NOMO-1 (cell line): ENCODE measurements at regions not wholly inside any gene's neighbourhood (a gene's known extent, or its start where the extent isn't known, plus 50 kb on each side); places are given as distances from the start of the nearest gene placed in this dataset.

Experiments used
- DNase-seq, 2 experiments: peaks; one replicate each; lab custom pipeline; 2025; ENCODE audit not compliant: unreplicated experiment in 2 of 2; lab: John Stamatoyannopoulos, UW

DNA sequence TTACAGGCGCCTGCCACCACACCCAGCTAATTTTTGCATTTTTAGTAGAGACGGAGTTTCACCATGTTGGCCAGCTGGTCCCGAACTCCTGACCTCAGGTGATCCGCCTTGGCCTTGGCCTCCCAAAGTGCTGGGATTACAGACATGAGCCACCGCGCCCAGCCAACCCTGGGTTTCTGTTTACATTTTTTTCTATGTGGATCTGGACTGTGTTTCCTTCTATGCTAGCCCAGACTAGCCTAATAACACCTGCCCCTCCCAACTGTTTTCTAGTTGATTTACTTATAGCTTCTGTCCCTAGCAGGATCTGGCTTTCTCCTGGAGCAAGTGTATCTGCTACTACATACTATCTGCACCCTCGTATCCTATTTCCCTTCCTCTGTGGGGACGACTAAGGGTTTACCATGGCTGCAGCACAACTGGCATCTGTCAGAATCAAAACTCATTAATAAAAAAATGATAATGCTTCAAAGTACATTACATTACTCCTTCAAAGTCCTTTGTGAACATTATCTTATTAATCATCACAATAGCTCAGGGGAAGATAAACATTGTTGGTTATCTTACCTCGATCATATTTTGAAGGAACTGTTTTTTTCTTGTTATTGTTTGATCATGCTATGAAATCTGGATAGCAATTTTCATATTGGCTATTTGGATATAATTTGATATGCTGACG lies 228.3 kb downstream of the KLF5 start:
- no peak for DNase-seq

DNA sequence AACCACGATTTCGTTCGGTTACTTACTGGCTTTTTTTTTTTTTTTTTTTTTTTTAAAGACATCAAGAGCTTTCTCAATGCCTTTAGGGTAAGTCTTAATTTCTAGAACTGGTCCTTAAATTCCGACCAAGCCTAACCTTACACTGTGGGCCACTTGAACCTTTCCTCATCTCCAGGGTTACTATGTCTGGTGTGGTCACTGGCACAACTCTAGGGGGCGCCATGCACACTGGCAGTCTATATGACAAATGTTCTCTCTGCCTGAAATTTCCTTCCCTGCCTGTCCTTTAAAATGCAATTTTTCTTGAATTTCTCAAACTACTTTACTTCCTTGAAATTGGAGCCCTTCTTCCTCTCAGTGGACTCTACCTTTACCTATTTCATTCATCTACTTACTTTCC lies 227.4 kb downstream of the KLF5 start:
- DNase-seq = no peak

DNA sequence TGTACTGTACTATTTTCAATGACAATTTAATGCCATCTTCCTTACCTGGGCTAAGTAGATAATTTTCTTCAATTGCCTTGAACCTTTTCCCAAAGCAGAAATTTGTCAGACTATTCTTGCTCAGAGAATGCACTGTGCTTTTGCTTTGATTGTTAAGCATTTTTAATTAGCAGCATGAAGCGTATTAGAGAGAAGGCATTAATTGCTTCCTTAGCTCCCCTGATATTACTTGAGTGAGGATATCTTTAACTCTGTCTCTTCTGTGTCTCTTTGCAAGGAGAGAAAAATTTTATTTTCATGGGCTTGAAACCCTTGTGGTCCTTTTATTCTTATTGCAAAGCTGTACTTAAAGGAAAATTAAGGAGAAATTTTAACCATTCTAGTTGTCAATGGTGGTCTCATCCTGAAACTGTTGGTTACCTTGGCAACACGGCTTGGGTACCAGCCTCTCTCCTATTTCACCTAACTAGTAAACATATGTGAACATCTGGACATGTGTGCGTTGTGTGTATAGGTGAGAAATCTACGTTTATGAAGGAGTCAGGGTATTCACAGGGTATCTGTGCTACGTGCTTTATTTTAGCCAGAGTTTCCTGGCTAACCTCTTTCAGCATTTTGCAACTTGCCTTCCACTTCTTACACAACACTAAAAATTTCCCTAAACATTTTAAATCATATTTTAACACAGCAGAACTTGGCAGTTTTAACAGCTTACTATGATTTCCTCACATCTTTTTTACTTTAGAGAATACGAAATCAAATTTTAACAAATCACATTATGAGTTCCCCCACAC lies 225.5 kb downstream of the KLF5 start:
- DNase-seq = no peak

DNA sequence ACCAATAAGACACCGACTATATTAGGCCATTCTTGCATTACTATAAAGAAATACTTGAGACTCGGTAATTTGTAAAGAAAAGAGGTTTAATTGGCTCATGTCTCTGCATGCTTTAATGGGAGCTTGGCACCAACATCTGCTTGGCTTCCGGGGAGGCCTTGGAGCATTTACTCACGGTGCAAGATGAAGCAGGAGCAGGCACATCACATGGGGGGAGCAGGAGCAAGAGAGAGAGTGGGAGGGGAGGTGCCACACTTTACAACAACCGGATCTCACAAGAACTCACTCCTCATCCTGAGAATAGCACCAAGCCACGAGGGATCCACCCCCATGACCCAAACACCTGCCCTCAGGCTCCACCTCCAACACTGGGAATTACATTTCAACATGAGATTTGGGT lies 224.8 kb downstream of the KLF5 start:
- DNase-seq = no peak

DNA sequence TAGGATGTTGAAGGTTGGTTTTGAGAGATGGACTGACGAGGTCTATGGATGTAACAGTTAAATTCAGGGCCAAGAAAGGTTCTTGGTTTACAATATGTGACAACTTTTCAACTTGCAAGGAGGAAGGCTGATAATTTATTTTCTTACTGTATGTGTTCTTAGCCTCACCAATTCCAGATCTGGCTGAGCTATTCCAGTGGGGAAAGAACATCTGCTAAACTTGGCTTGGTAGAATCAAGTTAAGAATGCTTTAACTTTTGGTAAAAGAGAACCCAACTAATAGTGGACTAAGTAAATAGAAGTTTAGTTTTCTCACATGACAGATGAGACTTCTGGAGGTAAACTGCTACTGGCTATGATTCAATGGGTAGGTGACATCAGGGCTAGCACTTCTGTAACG lies 222.9 kb downstream of the KLF5 start:
- DNase-seq = no peak

DNA sequence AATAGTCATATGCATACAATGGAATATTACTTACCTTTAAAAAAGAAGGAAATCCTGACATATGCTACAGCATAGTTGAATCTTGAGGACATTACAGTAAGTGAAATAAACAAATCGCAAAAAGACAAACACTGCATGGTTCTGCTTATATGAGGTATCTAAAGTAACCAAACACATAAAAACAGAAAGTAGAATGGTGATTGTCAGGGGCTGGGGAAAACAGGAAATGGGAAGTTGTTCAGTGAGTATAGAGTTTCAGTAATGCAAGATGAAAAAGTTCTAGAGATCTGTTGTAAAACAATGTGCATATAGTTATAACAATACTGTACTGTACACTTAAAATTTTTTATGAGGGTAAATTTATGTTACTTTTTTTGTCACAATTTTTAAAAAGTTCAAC lies 219.4 kb downstream of the KLF5 start:
- no peak for DNase-seq

DNA sequence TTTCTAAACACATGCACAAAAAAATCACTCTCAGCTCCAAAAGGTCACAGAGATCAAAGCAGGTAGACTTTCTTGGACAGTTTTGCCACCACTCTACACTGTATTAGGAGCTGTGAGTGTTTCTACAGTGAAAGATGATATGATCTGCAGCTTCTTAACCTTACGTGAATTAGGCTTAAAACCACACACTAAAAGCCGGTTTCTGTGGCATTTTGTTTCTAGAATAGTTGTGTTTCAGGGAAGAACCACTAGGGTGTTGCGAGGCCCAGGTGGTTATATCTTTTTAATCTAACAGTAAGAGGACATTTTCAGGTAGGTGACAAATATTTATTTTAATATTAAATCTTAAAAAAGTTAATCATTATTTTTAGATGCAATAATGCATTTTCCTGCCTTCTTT lies 216.4 kb downstream of the KLF5 start:
- DNase-seq = no peak

DNA sequence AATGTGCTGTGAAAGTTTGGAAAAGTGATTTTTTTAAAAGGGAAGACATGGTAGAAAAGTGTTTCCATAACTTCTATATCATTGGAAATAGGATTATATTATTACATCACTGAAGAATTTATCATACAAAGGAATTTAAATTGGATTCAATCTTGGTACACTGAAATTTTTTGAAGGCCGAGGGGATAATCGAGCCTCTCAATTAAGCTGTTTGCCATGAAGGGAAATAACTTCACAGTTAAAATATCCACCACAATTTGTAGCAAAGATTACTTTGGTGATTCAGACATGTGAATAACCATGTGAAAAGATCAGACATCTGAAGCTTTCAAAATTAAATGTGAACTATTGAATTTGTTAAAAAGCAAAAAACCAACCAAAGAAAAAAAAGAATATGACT lies 215.3 kb downstream of the KLF5 start:
- DNase-seq = no peak

DNA sequence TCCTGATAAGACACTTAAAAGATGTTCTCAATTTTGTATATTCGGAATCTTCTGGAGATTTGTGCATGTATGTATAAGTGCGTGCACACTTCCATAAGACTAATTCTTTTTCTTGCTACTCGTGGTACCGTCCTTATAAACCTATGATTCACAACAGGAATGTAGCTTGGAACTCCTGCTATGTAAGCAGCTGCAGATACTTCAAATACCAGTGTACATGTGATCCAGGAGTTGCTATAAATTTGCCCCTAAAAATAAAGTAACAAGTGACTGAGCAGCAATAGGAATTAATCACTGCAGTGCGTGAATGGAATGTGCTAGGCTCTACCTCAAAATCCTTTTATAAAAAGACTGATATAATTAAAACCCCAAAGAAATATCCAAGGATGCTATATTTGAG lies 214.9 kb downstream of the KLF5 start:
- no peak for DNase-seq

DNA sequence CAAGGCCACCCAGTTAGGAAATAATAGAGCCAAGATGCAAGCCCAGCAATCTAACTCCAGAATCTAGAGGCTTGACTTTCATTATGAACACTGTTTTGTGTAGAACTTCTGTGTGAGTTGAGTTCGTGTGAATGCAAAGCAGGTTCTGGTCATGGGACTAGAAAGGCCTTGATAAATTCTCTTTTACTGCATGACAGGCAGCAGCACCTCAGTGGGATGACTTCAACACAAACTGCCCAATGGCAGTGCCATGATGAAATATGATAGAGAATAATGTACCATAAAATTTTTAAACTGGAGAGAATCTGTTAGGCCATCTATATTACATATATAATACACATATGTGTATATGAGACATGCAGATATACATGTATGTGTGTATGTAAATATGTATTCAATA lies 214.5 kb downstream of the KLF5 start:
- DNase-seq = no peak

DNA sequence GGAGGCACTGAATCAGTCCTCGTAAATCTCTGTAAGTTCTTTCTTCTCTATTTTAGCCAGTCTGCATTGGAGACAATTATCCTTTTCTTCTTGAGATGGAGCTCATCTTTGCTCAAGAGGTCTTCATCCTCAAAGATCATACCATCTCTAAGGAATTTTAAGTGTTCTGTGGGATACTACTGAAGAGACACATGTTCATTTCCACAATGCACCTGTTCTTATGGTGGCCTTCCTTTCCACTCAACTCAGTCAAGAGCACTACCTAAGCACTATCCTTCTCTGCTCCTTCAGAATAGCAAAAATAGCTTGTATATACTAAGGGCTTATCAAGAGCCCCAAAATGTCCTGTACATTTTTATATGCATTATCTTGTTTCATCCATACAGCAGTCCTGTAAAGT lies 214.0 kb downstream of the KLF5 start:
- no peak for DNase-seq

DNA sequence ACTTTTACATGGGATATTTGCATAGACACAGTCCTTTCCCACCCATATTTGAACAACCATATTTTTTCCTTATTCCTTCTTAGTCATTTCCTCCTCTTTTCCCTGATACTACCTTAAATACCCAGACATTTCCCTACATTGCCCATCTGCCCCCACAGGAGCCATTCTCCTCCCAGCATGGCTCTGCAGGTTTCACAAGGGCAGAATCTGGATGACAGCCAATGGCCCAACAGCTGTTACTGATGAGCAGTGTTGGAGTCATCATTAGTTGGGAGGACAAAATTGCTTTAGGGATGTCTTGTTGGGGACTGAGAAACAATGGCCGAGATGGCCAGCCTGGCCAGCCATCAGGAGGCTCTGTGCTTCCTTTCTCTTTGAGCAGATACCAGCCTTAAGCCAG lies 209.5 kb downstream of the KLF5 start:
- DNase-seq = no peak

DNA sequence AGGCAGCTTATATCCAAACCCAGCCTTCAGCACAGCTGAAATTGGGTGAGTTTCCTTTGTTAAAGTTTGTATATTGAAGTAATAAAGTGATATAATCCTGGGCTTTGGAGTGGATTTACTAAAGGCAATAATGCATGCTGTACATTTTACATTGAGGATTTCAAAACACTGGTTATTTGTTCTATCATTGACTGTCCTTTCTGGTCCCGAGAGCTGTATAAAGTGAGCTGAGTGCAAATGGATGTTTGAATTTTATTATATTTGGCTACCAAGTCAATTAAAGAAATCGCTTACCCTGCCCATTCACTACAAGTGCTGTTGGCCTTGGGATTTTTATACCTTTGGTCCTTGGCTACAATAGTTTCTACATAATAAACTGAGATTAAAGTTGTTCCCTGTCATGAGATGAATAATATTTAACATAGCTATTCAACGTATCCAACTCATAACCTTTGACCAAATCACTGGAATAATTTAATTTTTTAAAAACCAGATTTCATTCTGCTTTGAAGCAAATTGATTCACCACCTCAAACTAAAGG lies 207.9 kb downstream of the KLF5 start:
- no peak for DNase-seq

DNA sequence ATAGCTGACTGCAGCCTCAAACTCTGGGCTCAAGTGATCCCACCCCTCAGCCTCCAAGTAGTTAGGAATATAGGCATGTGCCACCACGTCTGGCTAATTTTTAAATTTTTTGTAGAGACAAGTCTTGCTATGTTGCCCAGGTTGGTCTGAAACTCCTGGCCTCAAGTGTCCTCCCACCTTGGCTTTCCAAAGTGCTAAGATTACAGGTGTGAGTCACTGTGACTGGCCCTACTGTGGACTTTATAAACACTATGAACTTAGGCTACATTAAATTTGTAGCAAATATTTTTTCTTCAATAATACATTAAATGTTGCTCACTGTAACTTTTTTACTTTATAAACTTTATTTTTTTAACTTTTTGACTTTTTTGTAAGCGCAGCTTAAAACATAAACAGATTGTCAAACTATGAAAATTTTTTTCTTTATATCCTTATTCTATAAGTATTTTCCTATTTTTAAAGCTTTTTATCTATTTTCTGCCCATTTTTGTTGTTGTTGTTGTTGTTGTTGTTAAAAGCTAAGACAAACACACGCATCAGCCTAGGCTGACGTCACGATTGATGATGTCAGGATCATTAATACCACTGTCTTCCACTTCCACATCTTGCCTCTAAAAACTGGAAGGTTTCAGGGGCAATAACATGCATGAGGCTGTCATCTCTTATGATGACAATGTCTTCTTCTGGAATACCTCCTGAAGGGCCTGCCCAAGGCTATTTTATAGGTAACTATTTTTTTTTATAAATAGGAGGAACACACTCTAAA lies 204.2 kb downstream of the KLF5 start:
- no peak for DNase-seq

DNA sequence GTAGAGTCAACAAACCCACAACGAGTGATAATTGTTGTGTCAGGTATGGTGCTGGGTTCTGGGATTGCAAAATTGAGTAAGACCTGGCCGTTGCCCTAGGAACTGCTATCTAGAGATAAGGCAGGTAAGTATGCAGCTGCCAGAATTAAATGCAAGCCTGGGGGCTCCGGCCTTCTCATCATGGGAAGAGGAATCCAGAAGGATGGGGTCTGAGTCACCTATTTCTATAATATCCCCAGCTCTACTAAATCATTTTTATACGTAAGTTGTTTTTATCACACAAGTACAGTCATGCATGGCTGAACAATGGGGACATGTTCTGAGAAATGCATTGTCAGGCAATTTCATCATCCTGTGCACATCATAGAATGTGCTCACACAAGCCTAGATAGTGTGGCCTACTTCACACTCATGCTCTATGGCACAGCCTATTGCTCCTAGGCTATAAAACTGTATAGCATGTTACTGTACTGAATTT lies 203.0 kb downstream of the KLF5 start:
- DNase-seq = no peak

DNA sequence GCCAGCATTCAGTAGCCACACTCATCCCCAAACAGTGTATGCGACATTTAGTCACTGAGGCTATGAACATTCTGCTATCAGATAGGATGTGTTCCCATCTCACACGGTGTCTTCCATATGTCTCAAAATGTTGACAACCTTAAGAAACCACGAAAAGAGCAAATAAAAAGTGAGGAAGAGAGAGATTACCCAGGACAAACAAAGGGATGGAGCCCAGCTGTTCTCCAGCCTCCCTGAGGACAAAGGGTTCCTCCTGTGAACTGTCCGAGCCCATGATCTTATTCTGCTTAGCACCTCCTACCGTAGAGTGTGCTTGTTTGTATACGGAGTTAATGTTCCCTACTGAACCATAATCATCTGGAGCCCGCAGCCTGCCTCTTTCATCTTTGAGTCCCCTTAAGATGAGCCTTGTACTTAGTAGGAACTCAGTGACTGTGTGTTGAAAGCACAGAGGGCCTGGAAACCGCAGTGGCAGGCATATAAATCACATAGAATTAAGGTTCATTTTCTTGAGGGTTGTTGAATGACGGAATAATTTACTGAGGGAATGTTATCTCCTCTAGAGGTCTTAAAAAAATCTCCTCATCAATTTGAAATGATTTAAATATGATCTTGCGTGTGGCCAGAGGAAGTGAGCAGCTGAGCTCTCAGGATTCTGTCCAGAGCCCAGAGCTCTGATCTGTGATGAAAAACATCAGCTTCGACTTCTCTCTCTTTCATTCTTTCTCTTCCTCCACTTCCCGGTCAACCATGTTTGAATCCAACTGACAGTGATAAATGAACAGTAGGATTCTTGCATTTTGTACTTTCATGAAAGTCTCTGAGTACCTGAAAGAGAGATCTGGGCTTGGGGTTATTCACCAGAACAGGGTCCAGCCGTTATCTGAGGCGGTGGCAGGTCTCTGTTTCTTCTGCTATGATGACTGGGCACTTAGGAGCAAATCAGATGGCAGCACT lies 200.5 kb downstream of the KLF5 start:
- no peak for DNase-seq

DNA sequence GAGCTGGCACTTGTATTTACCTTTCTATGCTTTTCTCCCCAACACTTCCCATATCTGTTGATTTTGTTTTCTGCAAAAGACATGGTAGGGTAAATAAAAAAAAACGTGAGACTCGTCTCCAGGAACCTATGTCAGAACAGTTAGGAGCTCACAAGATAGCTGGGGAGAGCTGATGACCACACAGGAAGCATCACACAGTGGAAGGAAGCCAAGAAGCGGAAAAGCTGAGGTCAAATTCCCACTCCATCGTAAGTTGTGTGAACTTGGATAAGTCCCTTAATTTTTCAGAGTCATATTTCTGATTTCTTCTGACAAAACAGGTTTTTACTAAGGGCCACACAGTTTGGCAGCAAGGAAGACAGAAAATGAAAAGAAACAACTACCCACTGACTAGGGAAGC lies 199.6 kb downstream of the KLF5 start:
- no peak for DNase-seq

DNA sequence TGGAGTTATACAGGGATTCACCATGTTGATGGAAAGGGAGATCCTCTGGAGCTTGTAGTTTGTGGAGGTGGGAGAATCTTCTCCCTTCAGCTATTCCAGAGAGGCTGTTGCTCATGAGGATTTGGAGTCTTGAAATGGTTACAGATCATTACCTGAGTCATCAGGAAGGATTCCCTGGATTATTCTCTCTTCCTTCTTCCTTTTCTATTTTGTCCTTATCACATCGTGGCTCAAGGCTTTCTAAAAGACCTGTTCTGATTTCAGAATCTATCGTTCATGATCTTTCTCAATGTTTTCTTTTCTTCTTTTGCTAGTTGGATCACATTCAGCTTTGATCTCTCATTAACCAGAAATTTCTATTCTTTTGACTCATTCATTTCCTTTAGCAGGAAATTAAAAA lies 196.0 kb downstream of the KLF5 start:
- no peak for DNase-seq

DNA sequence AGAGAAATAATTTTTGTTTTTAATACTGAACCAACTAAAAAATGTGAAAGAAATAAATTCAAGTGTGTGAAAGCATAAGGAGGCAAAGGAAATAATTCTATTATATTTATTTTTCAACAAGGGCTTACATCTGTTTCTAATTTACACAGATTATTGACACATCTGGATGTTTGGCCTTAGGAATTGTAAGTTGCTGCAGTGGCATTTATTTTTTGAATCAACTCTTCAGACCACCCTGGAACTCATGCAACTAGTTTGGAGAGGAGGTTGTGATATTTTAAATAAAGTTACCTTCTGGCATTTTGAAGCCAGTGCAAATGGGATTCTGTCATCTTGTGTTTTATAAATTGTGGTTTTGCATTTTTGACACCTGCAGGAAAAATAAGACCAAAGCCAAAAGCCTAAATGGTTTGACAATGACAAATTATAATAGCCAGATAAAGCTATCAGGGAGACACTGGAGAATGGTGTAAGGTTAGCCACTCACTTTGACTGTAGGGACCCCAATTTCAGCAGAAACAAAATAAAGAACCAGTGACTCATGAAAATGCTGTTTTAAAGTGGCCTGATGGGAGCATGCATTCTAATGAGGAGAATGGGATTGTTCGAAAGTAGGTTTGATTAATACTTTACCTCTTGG lies 192.9 kb downstream of the KLF5 start:
- DNase-seq = no peak

DNA sequence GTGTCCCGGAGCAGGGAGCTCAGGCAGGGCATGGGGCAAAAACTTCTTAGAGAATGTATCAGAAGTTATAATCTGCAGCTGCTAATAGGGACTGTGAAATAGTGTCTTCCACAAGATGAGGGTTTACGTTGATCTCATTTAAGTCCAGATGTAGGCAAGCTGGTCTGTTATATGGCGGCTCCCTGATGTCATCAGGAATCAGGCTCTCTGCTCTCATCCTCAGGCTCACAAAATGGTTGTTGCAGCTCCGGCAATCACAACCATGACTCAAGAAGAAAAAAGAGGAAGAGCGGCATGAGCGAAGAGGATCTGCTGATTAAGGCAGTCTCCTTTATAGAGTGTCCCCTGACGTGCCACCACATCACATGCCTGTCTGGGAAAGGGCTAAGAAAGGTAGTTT lies 191.3 kb downstream of the KLF5 start:
- DNase-seq = no peak
